HFFc6 (cell line): ENCODE measurements at regions not wholly inside any gene's neighbourhood (a gene's known extent, or its start where the extent isn't known, plus 50 kb on each side); places are given as distances from the start of the nearest gene placed in this dataset.

Experiments
- DNase-seq: peaks from one replicate; pipeline ENCODE4 v3.0.0-alpha.2; 2018
- H3K27ac Mint-ChIP-seq: 2 replicates; pipeline ENCODE4 v1.8.0; 2020; ENCODE audit warnings: mild to moderate bottlenecking, mixed read lengths
- H3K27me3 Mint-ChIP-seq: 2 replicates; pipeline ENCODE4 v1.8.0; 2021; ENCODE audit warnings: mild to moderate bottlenecking, moderate library complexity, mixed read lengths; ENCODE audit not compliant: insufficient read depth
- H3K36me3 Mint-ChIP-seq: 2 replicates; pipeline ENCODE4 v1.8.0; 2021; ENCODE audit warnings: low read depth, mixed read lengths
- H3K4me1 Mint-ChIP-seq: 2 replicates; pipeline ENCODE4 v1.8.0; 2020; ENCODE audit warnings: low read depth, mixed read lengths
- H3K4me3 Mint-ChIP-seq: 2 replicates; pipeline ENCODE4 v1.8.0; 2020; ENCODE audit warnings: mild to moderate bottlenecking, moderate library complexity, mixed read lengths
- H3K9me3 Mint-ChIP-seq: 2 replicates; pipeline ENCODE4 v1.8.0; 2020; ENCODE audit warnings: mild to moderate bottlenecking, mixed read lengths
- CTCF ChIP-seq: fragments of 200-600 bp; sonication (generic); IDR thresholded peaks from 2 replicates; pipeline ENCODE4 v1.5.0; 2021; ENCODE audit warnings: antibody characterized with exemption, mild to moderate bottlenecking

- Mint-ChIP-seq H3K4me1 (no peaks in the 10 kb centered on the region), H3K9me3 (peaks cover 63% of the 10 kb centered on the region), H3K36me3 (no peaks in the 10 kb centered on the region), H3K27ac (no peak overlapping the region), H3K27me3 (no peaks in the 10 kb centered on the region), H3K4me3 (no peak overlapping the region)
- no peak for TF ChIP-seq CTCF
- no peak for DNase-seq
Observed at GRCh38 chr10:111522141-111522540, 445.3 kb downstream of the ADRA2A start.

DNA sequence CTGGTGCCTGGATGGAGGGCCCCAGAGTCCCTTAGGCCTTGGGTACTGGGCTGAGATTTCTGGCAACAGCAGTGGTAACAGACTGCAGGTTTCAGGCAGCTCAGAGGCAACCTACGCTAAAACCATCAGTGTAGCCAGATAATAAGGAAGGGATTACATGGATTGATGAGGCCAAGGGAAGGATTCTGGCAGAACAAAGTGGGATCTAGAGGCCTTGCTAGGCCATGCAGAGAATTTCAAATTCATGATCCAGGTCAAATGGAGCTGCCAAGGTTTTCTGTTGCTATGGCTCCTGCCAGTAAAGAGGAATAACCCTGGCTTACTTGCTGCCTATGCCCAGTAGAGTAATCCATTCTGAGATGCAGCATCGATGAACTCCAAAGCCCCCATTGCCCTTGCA lies 445.7 kb downstream of the ADRA2A start:
- H3K36me3 Mint-ChIP-seq, result no peaks in the 10 kb centered on the region
- no peaks in the 10 kb centered on the region for H3K4me1 Mint-ChIP-seq
- H3K27me3 Mint-ChIP-seq, result no peaks in the 10 kb centered on the region
- peaks cover 65% of the 10 kb centered on the region for H3K9me3 Mint-ChIP-seq
- TF ChIP-seq CTCF, result no peak
- DNase-seq, result no peak
- H3K27ac Mint-ChIP-seq, result no peak overlapping the region
- H3K4me3 Mint-ChIP-seq, result no peak overlapping the region

- Mint-ChIP-seq H3K27ac (no peak overlapping the region), H3K9me3 (peaks cover 61% of the 10 kb centered on the region), H3K4me3 (no peak overlapping the region), H3K36me3 (no peaks in the 10 kb centered on the region), H3K4me1 (no peaks in the 10 kb centered on the region), H3K27me3 (no peaks in the 10 kb centered on the region)
- no peak for TF ChIP-seq CTCF
- DNase-seq, result no peak
Observed at GRCh38 chr10:111523016-111523415, 446.2 kb downstream of the ADRA2A start.

DNA sequence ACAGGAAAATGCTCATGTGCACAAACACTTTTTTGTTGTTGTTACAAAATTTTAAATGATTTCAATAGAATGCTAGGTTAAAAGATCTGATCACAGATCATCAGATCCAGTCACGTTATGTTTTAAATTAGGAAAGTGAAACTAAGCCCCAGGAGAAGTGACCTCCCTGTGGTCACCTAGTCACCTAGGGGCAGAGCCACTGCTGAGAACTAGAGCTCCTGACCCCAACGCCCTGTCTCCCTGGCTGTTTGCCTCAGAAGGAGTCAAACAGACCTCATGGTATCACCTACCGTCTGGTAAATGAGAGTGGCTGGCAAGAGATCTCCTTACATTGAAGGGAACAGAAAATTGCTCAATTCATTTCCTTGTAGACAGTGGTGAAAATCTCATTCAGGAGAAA lies 447.3 kb downstream of the ADRA2A start:
- no peaks in the 10 kb centered on the region for H3K36me3 Mint-ChIP-seq
- TF ChIP-seq CTCF, result no peak
- H3K27ac Mint-ChIP-seq, result no peak overlapping the region
- H3K4me3 Mint-ChIP-seq, result no peak overlapping the region
- no peaks in the 10 kb centered on the region for H3K4me1 Mint-ChIP-seq
- no peak for DNase-seq
- H3K27me3 Mint-ChIP-seq, result no peaks in the 10 kb centered on the region
- H3K9me3 Mint-ChIP-seq, result peaks cover 57% of the 10 kb centered on the region

DNA sequence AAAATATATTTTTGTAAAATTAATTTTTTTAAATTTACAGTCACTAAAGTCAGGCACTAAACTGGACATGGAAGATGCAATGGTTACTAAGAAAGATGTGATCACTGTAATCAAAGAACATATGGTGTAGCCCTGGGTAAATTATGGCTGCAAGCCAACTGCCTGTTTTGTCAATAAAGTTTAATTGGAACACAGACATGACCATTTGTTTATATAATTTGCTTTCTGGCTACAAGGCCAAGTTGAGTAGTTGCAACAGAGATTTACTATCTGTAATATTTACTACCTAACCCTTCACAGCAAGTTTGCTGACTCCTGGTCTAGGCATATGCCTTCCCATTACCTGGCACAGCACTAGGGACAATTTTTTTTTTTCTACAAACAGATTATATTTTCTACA lies 448.9 kb downstream of the ADRA2A start:
- no peak overlapping the region for H3K27ac Mint-ChIP-seq
- no peak for DNase-seq
- TF ChIP-seq CTCF, result no peak
- no peaks in the 10 kb centered on the region for H3K4me1 Mint-ChIP-seq
- H3K9me3 Mint-ChIP-seq, result peaks cover 48% of the 10 kb centered on the region
- no peaks in the 10 kb centered on the region for H3K36me3 Mint-ChIP-seq
- no peaks in the 10 kb centered on the region for H3K27me3 Mint-ChIP-seq
- H3K4me3 Mint-ChIP-seq, result no peak overlapping the region

GRCh38 chr10:111531690-111532089 lies 454.9 kb downstream of the ADRA2A start:
- no peak overlapping the region for H3K27ac Mint-ChIP-seq
- H3K9me3 Mint-ChIP-seq, result peaks cover 28% of the 10 kb centered on the region
- no peak overlapping the region for H3K4me3 Mint-ChIP-seq
- H3K27me3 Mint-ChIP-seq, result no peaks in the 10 kb centered on the region
- DNase-seq, result no peak
- no peak for TF ChIP-seq CTCF
- no peaks in the 10 kb centered on the region for H3K4me1 Mint-ChIP-seq
- no peaks in the 10 kb centered on the region for H3K36me3 Mint-ChIP-seq
